ENCODE measurements at regions not wholly inside any gene's neighbourhood (a gene's known extent, or its start where the extent isn't known, plus 50 kb on each side); places are given as distances from the start of the nearest gene placed in this dataset.
"Not testable (repeated sequence)": the region's sequence is repeated elsewhere in the genome, so short reads cannot be mapped to it uniquely, and the experiment has no call there.

- no peak for DNase-seq
Measured at GRCh38 chr20:29427201-29428060, 1830.0 kb upstream of the DEFB115 start.

GRCh38 chr20:29430531-29430930 lies 1826.9 kb upstream of the DEFB115 start:
- DNase-seq = no peak

GRCh38 chr20:29440721-29441120 lies 1816.7 kb upstream of the DEFB115 start:
- not testable (repeated sequence) for DNase-seq

GRCh38 chr20:29443206-29443781 lies 1814.2 kb upstream of the DEFB115 start:
- DNase-seq = not testable (repeated sequence)

- no peak for DNase-seq
Measured at GRCh38 chr20:29443819-29444218, 1813.6 kb upstream of the DEFB115 start.

- DNase-seq = not testable (repeated sequence)
Measured at GRCh38 chr20:29445050-29445907, 1812.2 kb upstream of the DEFB115 start.

GRCh38 chr20:29447517-29448484 lies 1809.7 kb upstream of the DEFB115 start:
- DNase-seq = not testable (repeated sequence)

- no peak for DNase-seq
Measured at GRCh38 chr20:29448806-29449470, 1808.5 kb upstream of the DEFB115 start.

- no peak for DNase-seq
Measured at GRCh38 chr20:29452186-29452585, 1805.3 kb upstream of the DEFB115 start.

- not testable (repeated sequence) for DNase-seq
Measured at GRCh38 chr20:29456987-29457693, 1800.3 kb upstream of the DEFB115 start.

GRCh38 chr20:29472606-29473005 lies 1784.9 kb upstream of the DEFB115 start:
- DNase-seq = no peak

- not testable (repeated sequence) for DNase-seq
Measured at GRCh38 chr20:29492840-29493239, 1764.6 kb upstream of the DEFB115 start.

GRCh38 chr20:29496767-29497166 lies 1760.7 kb upstream of the DEFB115 start:
- DNase-seq = not testable (repeated sequence)

- no peak for DNase-seq
Measured at GRCh38 chr20:29497261-29497671, 1760.2 kb upstream of the DEFB115 start.

GRCh38 chr20:29497684-29498083 lies 1759.8 kb upstream of the DEFB115 start:
- not testable (repeated sequence) for DNase-seq

- not testable (repeated sequence) for DNase-seq
Measured at GRCh38 chr20:29500738-29501137, 1756.7 kb upstream of the DEFB115 start.

GRCh38 chr20:29514634-29515033 lies 1742.8 kb upstream of the DEFB115 start:
- not testable (repeated sequence) for DNase-seq

- DNase-seq = not testable (repeated sequence)
Measured at GRCh38 chr20:29516847-29517246, 1740.6 kb upstream of the DEFB115 start.

GRCh38 chr20:29519610-29520241 lies 1737.7 kb upstream of the DEFB115 start:
- not testable (repeated sequence) for DNase-seq

GRCh38 chr20:29533566-29534177 lies 1723.8 kb upstream of the DEFB115 start:
- peak in 1 of 2 experiments; percentile 0 for DNase-seq
